ENCODE measurements at regions not wholly inside any gene's neighbourhood (a gene's known extent, or its start where the extent isn't known, plus 50 kb on each side); places are given as distances from the start of the nearest gene placed in this dataset.

DNA sequence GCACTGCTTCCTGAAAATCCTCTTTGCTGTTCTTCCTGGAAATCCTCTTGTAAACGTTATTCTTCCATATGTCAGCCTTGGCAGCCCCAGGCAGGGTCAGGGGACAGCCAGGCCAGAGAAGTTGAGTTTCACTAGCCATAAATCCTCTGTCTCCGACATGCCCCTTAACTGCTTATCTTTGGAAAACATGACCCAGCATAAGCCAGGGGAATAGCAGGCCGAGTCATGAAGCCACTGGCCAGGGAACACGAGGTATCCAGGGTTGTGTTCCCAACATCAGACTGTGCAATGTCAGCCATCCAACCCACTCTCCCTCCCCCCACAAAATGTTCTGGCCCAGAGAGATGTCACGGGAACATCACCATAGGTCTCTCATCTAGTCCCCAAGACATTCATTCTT lies 453.9 kb downstream of the MED13L start (continued):
- TF ChIP-seq, protein P1, sequence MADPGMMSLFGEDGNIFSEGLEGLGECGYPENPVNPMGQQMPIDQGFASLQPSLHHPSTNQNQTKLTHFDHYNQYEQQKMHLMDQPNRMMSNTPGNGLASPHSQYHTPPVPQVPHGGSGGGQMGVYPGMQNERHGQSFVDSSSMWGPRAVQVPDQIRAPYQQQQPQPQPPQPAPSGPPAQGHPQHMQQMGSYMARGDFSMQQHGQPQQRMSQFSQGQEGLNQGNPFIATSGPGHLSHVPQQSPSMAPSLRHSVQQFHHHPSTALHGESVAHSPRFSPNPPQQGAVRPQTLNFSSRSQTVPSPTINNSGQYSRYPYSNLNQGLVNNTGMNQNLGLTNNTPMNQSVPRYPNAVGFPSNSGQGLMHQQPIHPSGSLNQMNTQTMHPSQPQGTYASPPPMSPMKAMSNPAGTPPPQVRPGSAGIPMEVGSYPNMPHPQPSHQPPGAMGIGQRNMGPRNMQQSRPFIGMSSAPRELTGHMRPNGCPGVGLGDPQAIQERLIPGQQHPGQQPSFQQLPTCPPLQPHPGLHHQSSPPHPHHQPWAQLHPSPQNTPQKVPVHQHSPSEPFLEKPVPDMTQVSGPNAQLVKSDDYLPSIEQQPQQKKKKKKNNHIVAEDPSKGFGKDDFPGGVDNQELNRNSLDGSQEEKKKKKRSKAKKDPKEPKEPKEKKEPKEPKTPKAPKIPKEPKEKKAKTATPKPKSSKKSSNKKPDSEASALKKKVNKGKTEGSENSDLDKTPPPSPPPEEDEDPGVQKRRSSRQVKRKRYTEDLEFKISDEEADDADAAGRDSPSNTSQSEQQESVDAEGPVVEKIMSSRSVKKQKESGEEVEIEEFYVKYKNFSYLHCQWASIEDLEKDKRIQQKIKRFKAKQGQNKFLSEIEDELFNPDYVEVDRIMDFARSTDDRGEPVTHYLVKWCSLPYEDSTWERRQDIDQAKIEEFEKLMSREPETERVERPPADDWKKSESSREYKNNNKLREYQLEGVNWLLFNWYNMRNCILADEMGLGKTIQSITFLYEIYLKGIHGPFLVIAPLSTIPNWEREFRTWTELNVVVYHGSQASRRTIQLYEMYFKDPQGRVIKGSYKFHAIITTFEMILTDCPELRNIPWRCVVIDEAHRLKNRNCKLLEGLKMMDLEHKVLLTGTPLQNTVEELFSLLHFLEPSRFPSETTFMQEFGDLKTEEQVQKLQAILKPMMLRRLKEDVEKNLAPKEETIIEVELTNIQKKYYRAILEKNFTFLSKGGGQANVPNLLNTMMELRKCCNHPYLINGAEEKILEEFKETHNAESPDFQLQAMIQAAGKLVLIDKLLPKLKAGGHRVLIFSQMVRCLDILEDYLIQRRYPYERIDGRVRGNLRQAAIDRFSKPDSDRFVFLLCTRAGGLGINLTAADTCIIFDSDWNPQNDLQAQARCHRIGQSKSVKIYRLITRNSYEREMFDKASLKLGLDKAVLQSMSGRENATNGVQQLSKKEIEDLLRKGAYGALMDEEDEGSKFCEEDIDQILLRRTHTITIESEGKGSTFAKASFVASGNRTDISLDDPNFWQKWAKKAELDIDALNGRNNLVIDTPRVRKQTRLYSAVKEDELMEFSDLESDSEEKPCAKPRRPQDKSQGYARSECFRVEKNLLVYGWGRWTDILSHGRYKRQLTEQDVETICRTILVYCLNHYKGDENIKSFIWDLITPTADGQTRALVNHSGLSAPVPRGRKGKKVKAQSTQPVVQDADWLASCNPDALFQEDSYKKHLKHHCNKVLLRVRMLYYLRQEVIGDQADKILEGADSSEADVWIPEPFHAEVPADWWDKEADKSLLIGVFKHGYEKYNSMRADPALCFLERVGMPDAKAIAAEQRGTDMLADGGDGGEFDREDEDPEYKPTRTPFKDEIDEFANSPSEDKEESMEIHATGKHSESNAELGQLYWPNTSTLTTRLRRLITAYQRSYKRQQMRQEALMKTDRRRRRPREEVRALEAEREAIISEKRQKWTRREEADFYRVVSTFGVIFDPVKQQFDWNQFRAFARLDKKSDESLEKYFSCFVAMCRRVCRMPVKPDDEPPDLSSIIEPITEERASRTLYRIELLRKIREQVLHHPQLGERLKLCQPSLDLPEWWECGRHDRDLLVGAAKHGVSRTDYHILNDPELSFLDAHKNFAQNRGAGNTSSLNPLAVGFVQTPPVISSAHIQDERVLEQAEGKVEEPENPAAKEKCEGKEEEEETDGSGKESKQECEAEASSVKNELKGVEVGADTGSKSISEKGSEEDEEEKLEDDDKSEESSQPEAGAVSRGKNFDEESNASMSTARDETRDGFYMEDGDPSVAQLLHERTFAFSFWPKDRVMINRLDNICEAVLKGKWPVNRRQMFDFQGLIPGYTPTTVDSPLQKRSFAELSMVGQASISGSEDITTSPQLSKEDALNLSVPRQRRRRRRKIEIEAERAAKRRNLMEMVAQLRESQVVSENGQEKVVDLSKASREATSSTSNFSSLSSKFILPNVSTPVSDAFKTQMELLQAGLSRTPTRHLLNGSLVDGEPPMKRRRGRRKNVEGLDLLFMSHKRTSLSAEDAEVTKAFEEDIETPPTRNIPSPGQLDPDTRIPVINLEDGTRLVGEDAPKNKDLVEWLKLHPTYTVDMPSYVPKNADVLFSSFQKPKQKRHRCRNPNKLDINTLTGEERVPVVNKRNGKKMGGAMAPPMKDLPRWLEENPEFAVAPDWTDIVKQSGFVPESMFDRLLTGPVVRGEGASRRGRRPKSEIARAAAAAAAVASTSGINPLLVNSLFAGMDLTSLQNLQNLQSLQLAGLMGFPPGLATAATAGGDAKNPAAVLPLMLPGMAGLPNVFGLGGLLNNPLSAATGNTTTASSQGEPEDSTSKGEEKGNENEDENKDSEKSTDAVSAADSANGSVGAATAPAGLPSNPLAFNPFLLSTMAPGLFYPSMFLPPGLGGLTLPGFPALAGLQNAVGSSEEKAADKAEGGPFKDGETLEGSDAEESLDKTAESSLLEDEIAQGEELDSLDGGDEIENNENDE (IDR thresholded peaks at IDR 0.05; ENCODE audit: insufficient replicate concordance, low read length), result no peak

Measured in H1 (cell line).